ENCODE measurements at regions not wholly inside any gene's neighbourhood (a gene's known extent, or its start where the extent isn't known, plus 50 kb on each side); places are given as distances from the start of the nearest gene placed in this dataset.

- H3K9me3 ChIP-seq = no peaks in the 10 kb centered on the region
- no peak for TF ChIP-seq CTCF (IDR thresholded peaks at IDR 0.05)
- ATAC-seq = no peak
- H3K4me3 ChIP-seq = no peak overlapping the region
- H3K4me1 ChIP-seq (ENCODE audit: low read depth) = no peaks in the 10 kb centered on the region
- DNase-seq = no peak
- intact Hi-C loops (cut with DNase I, micrococcal nuclease) = no loop called here
- H3K36me3 ChIP-seq (ENCODE audit: low read depth) = no peaks in the 10 kb centered on the region
Measured at GRCh38 chr4:24114919-24115500, 225.2 kb upstream of the PPARGC1A start.

- Histone ChIP-seq H3K9me3 (no peaks in the 10 kb centered on the region), H3K4me1 (ENCODE audit: low read depth) (no peaks in the 10 kb centered on the region), H3K4me3 (no peak overlapping the region), H3K36me3 (ENCODE audit: low read depth) (no peaks in the 10 kb centered on the region)
- intact Hi-C loops (cut with DNase I, micrococcal nuclease) = no loop called here
- no peak for TF ChIP-seq CTCF (IDR thresholded peaks at IDR 0.05)
- DNase-seq (no peak), ATAC-seq (no peak)
Measured at GRCh38 chr4:24114444-24114843, 224.6 kb upstream of the PPARGC1A start.

- Histone ChIP-seq H3K4me3 (no peak overlapping the region), H3K36me3 (ENCODE audit: low read depth) (no peaks in the 10 kb centered on the region), H3K9me3 (no peaks in the 10 kb centered on the region), H3K4me1 (ENCODE audit: low read depth) (no peaks in the 10 kb centered on the region)
- no peak for ATAC-seq
- TF ChIP-seq CTCF (IDR thresholded peaks at IDR 0.05) = no peak
- intact Hi-C loops (cut with DNase I, micrococcal nuclease) = no loop called here
- no peak for DNase-seq
Measured at GRCh38 chr4:24112466-24112865, 222.6 kb upstream of the PPARGC1A start.

GRCh38 chr4:24108567-24108966 is 218.7 kb upstream of the PPARGC1A start:
- ATAC-seq (no peak), DNase-seq (no peak)
- no peak overlapping the region for H3K4me3 ChIP-seq
- intact Hi-C loops (cut with DNase I, micrococcal nuclease) = no loop called here
- H3K9me3 ChIP-seq = no peaks in the 10 kb centered on the region
- TF ChIP-seq CTCF (IDR thresholded peaks at IDR 0.05) = no peak
- peaks cover 6% of the 10 kb centered on the region for H3K4me1 ChIP-seq (ENCODE audit: low read depth)
- no peaks in the 10 kb centered on the region for H3K36me3 ChIP-seq (ENCODE audit: low read depth)

- Histone ChIP-seq H3K36me3 (ENCODE audit: low read depth) (no peaks in the 10 kb centered on the region), H3K9me3 (no peaks in the 10 kb centered on the region), H3K4me3 (no peak overlapping the region), H3K4me1 (ENCODE audit: low read depth) (peaks cover 6% of the 10 kb centered on the region)
- no peak for TF ChIP-seq CTCF (IDR thresholded peaks at IDR 0.05)
- intact Hi-C loops (cut with DNase I, micrococcal nuclease) = no loop called here
- ATAC-seq (peak; percentile 55), DNase-seq (peak in 1 of 3 donors; percentile 12)
Measured at GRCh38 chr4:24105327-24106038, 215.6 kb upstream of the PPARGC1A start.
